Cardiac fibroblast (primary cell): ENCODE measurements at regions not wholly inside any gene's neighbourhood (a gene's known extent, or its start where the extent isn't known, plus 50 kb on each side); places are given as distances from the start of the nearest gene placed in this dataset.

Source experiments
- DNase-seq, 2 donors: peaks; one replicate each; pipeline versions ENCODE4 v3.0.0 to v3.0.0-alpha.2; 2010; ENCODE audit warnings: low read depth in 2 of 2
- H3K4me3 ChIP-seq, 2 donors: replicated peaks in 1 of 2; 1 replicate in 1 of 2; 2 replicates in 1 of 2; pipeline ENCODE4 v1.5.1; 2011; ENCODE audit warnings: low read depth in 2 of 2, low read length in 2 of 2, mild to moderate bottlenecking in 2 of 2, moderate library complexity in 1 of 2
- CTCF ChIP-seq: IDR thresholded peaks from one replicate; pipeline ENCODE4 v1.5.1; 2011; ENCODE audit warnings: low read depth, mild to moderate bottlenecking, low read length, inconsistent platforms

GRCh38 chr3:162165346-162165745 is 668.7 kb downstream of the OTOL1 start:
- no peak overlapping the region for H3K4me3 ChIP-seq
- no peak for DNase-seq
- no peak for TF ChIP-seq CTCF

GRCh38 chr3:162166543-162166942 is 669.9 kb downstream of the OTOL1 start:
- H3K4me3 ChIP-seq, result no peak overlapping the region
- DNase-seq, result peak in 1 of 2 donors; percentile 38
- TF ChIP-seq CTCF, result no peak

GRCh38 chr3:162168715-162169114 is 672.1 kb downstream of the OTOL1 start:
- no peak for TF ChIP-seq CTCF
- DNase-seq, result no peak
- no peak overlapping the region for H3K4me3 ChIP-seq

GRCh38 chr3:162170581-162170980 is 674.0 kb downstream of the OTOL1 start:
- peak in 1 of 2 donors; percentile 58 for DNase-seq
- H3K4me3 ChIP-seq, result no peak overlapping the region
- TF ChIP-seq CTCF, result no peak

GRCh38 chr3:162171970-162172369 is 675.4 kb downstream of the OTOL1 start:
- TF ChIP-seq CTCF, result no peak
- no peak for DNase-seq
- H3K4me3 ChIP-seq, result no peak overlapping the region

- TF ChIP-seq CTCF, result no peak
- no peak overlapping the region for H3K4me3 ChIP-seq
- no peak for DNase-seq
Measured at GRCh38 chr3:162175145-162175544, 678.5 kb downstream of the OTOL1 start.

GRCh38 chr3:162175878-162176277 is 679.3 kb downstream of the OTOL1 start:
- no peak overlapping the region for H3K4me3 ChIP-seq
- no peak for DNase-seq

More at GRCh38 chr3:162175878-162176277, 679.3 kb downstream of the OTOL1 start:
- TF ChIP-seq CTCF, result no peak
